AG04450 (cell line): ENCODE measurements at regions not wholly inside any gene's neighbourhood (a gene's known extent, or its start where the extent isn't known, plus 50 kb on each side); places are given as distances from the start of the nearest gene placed in this dataset.

Source experiments
- CTCF ChIA-PET: fragments of 300-600, 350-600 bp; formaldehyde crosslinking; extraction: SDS; loops from one replicate; lab custom pipeline; 2022; ENCODE audit warnings: antibody characterized with exemption, inconsistent platforms; lab: Charles Lee
- POLR2A ChIA-PET: fragments of 350-600 bp; formaldehyde crosslinking; extraction: SDS; loops from one replicate; lab custom pipeline; 2021; ENCODE audit warnings: antibody characterized with exemption, inconsistent platforms; lab: Yijun Ruan, JAX
- DNase-seq: peaks from one replicate; pipeline ENCODE4 v3.0.0-alpha.2; 2011; ENCODE audit warnings: low read depth, low spot score
- H3K27ac ChIP-seq: one replicate; pipeline ENCODE4 v1.5.1; 2012; ENCODE audit warnings: low read depth, low read length, control low read depth
- H3K27me3 ChIP-seq: one replicate; pipeline ENCODE4 v1.6.0; 2012; ENCODE audit warnings: low read length; ENCODE audit not compliant: control insufficient read depth, insufficient read depth
- H3K4me3 ChIP-seq: 2 replicates; pipeline ENCODE4 v1.5.1; 2011; ENCODE audit warnings: mild to moderate bottlenecking, low read depth, low read length, control low read depth
- H3K9me3 ChIP-seq: 2 replicates; pipeline ENCODE4 v1.5.1; 2012; ENCODE audit warnings: low read length; ENCODE audit not compliant: control insufficient read depth, insufficient read depth
- CTCF ChIP-seq: IDR thresholded peaks from 2 replicates; pipeline ENCODE4 v1.5.1; 2011; ENCODE audit warnings: low read depth, low read length, control low read depth, inconsistent platforms

- ChIA-PET POLR2A (no interaction called here), CTCF (interaction anchor here (0.5 kb wide), 1 partner anchor 43 kb away, joined by 4 read pairs; no protein-coding TSS in a partner anchor)
- H3K9me3 ChIP-seq: no peaks in the 10 kb centered on the region
- DNase-seq: no peak
- H3K4me3 ChIP-seq: no peak overlapping the region
- TF ChIP-seq CTCF: no peak
- no peak overlapping the region for H3K27ac ChIP-seq
- H3K27me3 ChIP-seq: peaks cover 2% of the 10 kb centered on the region
Observed at GRCh38 chr7:27329909-27330308, 87.3 kb downstream of the EVX1 start.

- CTCF ChIA-PET: no interaction called here
- Histone ChIP-seq H3K27me3 (peaks cover 7% of the 10 kb centered on the region), H3K27ac (no peak overlapping the region), H3K9me3 (no peaks in the 10 kb centered on the region), H3K4me3 (no peak overlapping the region)
- DNase-seq: no peak
- POLR2A ChIA-PET: no interaction called here
- TF ChIP-seq CTCF: no peak
Observed at GRCh38 chr7:27339478-27339877, 96.9 kb downstream of the EVX1 start.

GRCh38 chr7:27344471-27344870 is 101.9 kb downstream of the EVX1 start:
- POLR2A ChIA-PET: no interaction called here
- H3K27ac ChIP-seq: no peak overlapping the region
- H3K27me3 ChIP-seq: peaks cover 22% of the 10 kb centered on the region
- CTCF ChIA-PET: no interaction called here
- no peak overlapping the region for H3K4me3 ChIP-seq
- no peak for DNase-seq
- no peaks in the 10 kb centered on the region for H3K9me3 ChIP-seq
- TF ChIP-seq CTCF: no peak

- POLR2A ChIA-PET: no interaction called here
- H3K27me3 ChIP-seq: peaks cover 22% of the 10 kb centered on the region
- CTCF ChIA-PET: no interaction called here
Observed at GRCh38 chr7:27345164-27345887, 102.7 kb downstream of the EVX1 start.

More at GRCh38 chr7:27345164-27345887, 102.7 kb downstream of the EVX1 start:
- no peak for DNase-seq
- TF ChIP-seq CTCF: no peak
- Histone ChIP-seq H3K27ac (no peak overlapping the region), H3K4me3 (no peak overlapping the region), H3K9me3 (no peaks in the 10 kb centered on the region)
